Stimulated activated CD4-positive, alpha-beta T cell treated with anti-CD3 and anti-CD28 coated beads, TNF-alpha, amount 100 ng/mL, for 48 hours (primary cell): ENCODE measurements at regions not wholly inside any gene's neighbourhood (a gene's known extent, or its start where the extent isn't known, plus 50 kb on each side); places are given as distances from the start of the nearest gene placed in this dataset.
A peak's percentile ranks its signal among the peaks of the same experiment; 100 is the strongest.

Experiments used
- DNase-seq, 3 donors: peaks; one replicate each; pipeline ENCODE4 v3.0.0-alpha.2; 2020; ENCODE audit warnings: low read depth in 3 of 3

GRCh38 chr5:68450245-68450852 is 234.8 kb downstream of the PIK3R1 start:
- no peak for DNase-seq

- DNase-seq = no peak
These were observed 236.7 kb downstream of the PIK3R1 start for GRCh38 chr5:68452286-68452685.

- no peak for DNase-seq
These were observed 238.6 kb downstream of the PIK3R1 start for GRCh38 chr5:68454172-68454571.

GRCh38 chr5:68454766-68455165 is 239.2 kb downstream of the PIK3R1 start:
- DNase-seq = no peak

- no peak for DNase-seq
These were observed 239.7 kb downstream of the PIK3R1 start for GRCh38 chr5:68455216-68455615.

GRCh38 chr5:68456756-68457217 is 241.2 kb downstream of the PIK3R1 start:
- DNase-seq = no peak

GRCh38 chr5:68457285-68457684 is 241.7 kb downstream of the PIK3R1 start:
- DNase-seq = no peak

GRCh38 chr5:68458416-68459021 is 243.0 kb downstream of the PIK3R1 start:
- no peak for DNase-seq

GRCh38 chr5:68459093-68459809 is 243.7 kb downstream of the PIK3R1 start:
- DNase-seq = no peak

- no peak for DNase-seq
These were observed 244.2 kb downstream of the PIK3R1 start for GRCh38 chr5:68459810-68460139.

- peak in 1 of 3 donors; percentile 40 for DNase-seq
These were observed 244.7 kb downstream of the PIK3R1 start for GRCh38 chr5:68460147-68460798.

GRCh38 chr5:68463606-68464005 is 248.1 kb downstream of the PIK3R1 start:
- no peak for DNase-seq

- peak; percentile 28 to 45 (median 35) for DNase-seq
These were observed 248.9 kb downstream of the PIK3R1 start for GRCh38 chr5:68464424-68464823.

GRCh38 chr5:68465133-68465532 is 249.6 kb downstream of the PIK3R1 start:
- DNase-seq = peak in 1 of 3 donors; percentile 25

GRCh38 chr5:68465934-68466551 is 250.5 kb downstream of the PIK3R1 start:
- no peak for DNase-seq

- no peak for DNase-seq
These were observed 251.7 kb downstream of the PIK3R1 start for GRCh38 chr5:68467208-68467607.

GRCh38 chr5:68467794-68468193 is 252.2 kb downstream of the PIK3R1 start:
- no peak for DNase-seq

GRCh38 chr5:68468322-68468721 is 252.8 kb downstream of the PIK3R1 start:
- DNase-seq = no peak

GRCh38 chr5:68475476-68475983 is 260.0 kb downstream of the PIK3R1 start:
- DNase-seq = no peak

GRCh38 chr5:68476854-68477253 is 261.3 kb downstream of the PIK3R1 start:
- no peak for DNase-seq

GRCh38 chr5:68478301-68479095 is 262.9 kb downstream of the PIK3R1 start:
- no peak for DNase-seq
